T-helper 1 cell treated with Interleukin-12 subunit alpha and Interleukin-12 subunit beta and Interleukin-4 antibody, amounts not matched to agents 30 μg/mL and 1 μg/mL, for 36 hours (primary cell): ENCODE measurements at regions not wholly inside any gene's neighbourhood (a gene's known extent, or its start where the extent isn't known, plus 50 kb on each side); places are given as distances from the start of the nearest gene placed in this dataset.

ENCODE experiments used
- H3K27ac Mint-ChIP-seq: one replicate; pipeline ENCODE4 v1.8.0; 2021; ENCODE audit warnings: mild to moderate bottlenecking, mixed read lengths
- H3K27me3 Mint-ChIP-seq: one replicate; pipeline ENCODE4 v1.8.0; 2021; ENCODE audit warnings: low read depth, mixed read lengths
- H3K36me3 Mint-ChIP-seq: one replicate; pipeline ENCODE4 v1.8.0; 2021; ENCODE audit warnings: low read depth, mixed read lengths
- H3K4me1 Mint-ChIP-seq: one replicate; pipeline ENCODE4 v1.8.0; 2021; ENCODE audit warnings: low read depth, mixed read lengths
- H3K4me3 Mint-ChIP-seq: one replicate; pipeline ENCODE4 v1.8.0; 2021; ENCODE audit warnings: mild to moderate bottlenecking, moderate library complexity, mixed read lengths
- H3K9me3 Mint-ChIP-seq: one replicate; pipeline ENCODE4 v1.8.0; 2021; ENCODE audit warnings: mixed read lengths

GRCh38 chr2:71864085-71864484 lies 283.6 kb downstream of the CYP26B1 start:
- H3K4me1 Mint-ChIP-seq = no peaks in the 10 kb centered on the region
- H3K4me3 Mint-ChIP-seq = no peak overlapping the region
- no peaks in the 10 kb centered on the region for H3K36me3 Mint-ChIP-seq
- H3K27me3 Mint-ChIP-seq = no peaks in the 10 kb centered on the region
- no peaks in the 10 kb centered on the region for H3K9me3 Mint-ChIP-seq
- H3K27ac Mint-ChIP-seq = no peak overlapping the region

- no peak overlapping the region for H3K27ac Mint-ChIP-seq
- no peak overlapping the region for H3K4me3 Mint-ChIP-seq
- no peaks in the 10 kb centered on the region for H3K4me1 Mint-ChIP-seq
- H3K9me3 Mint-ChIP-seq = no peaks in the 10 kb centered on the region
- H3K27me3 Mint-ChIP-seq = no peaks in the 10 kb centered on the region
- no peaks in the 10 kb centered on the region for H3K36me3 Mint-ChIP-seq
These were observed 284.3 kb downstream of the CYP26B1 start for GRCh38 chr2:71863396-71863795.

GRCh38 chr2:71862921-71863320 lies 284.7 kb downstream of the CYP26B1 start:
- Mint-ChIP-seq H3K27me3 (no peaks in the 10 kb centered on the region), H3K36me3 (no peaks in the 10 kb centered on the region), H3K4me1 (no peaks in the 10 kb centered on the region), H3K27ac (no peak overlapping the region), H3K9me3 (no peaks in the 10 kb centered on the region), H3K4me3 (no peak overlapping the region)

GRCh38 chr2:71861186-71862160 lies 286.2 kb downstream of the CYP26B1 start:
- Mint-ChIP-seq H3K4me1 (no peaks in the 10 kb centered on the region), H3K9me3 (no peaks in the 10 kb centered on the region), H3K27ac (no peak overlapping the region), H3K36me3 (no peaks in the 10 kb centered on the region), H3K4me3 (no peak overlapping the region), H3K27me3 (no peaks in the 10 kb centered on the region)

- H3K36me3 Mint-ChIP-seq = no peaks in the 10 kb centered on the region
- H3K27ac Mint-ChIP-seq = no peak overlapping the region
- H3K27me3 Mint-ChIP-seq = no peaks in the 10 kb centered on the region
- H3K9me3 Mint-ChIP-seq = no peaks in the 10 kb centered on the region
- H3K4me1 Mint-ChIP-seq = no peaks in the 10 kb centered on the region
- no peak overlapping the region for H3K4me3 Mint-ChIP-seq
These were observed 287.2 kb downstream of the CYP26B1 start for GRCh38 chr2:71860381-71860926.

GRCh38 chr2:71859211-71859847 lies 288.3 kb downstream of the CYP26B1 start:
- H3K4me3 Mint-ChIP-seq = no peak overlapping the region
- no peaks in the 10 kb centered on the region for H3K36me3 Mint-ChIP-seq
- H3K4me1 Mint-ChIP-seq = no peaks in the 10 kb centered on the region
- no peaks in the 10 kb centered on the region for H3K9me3 Mint-ChIP-seq
- no peak overlapping the region for H3K27ac Mint-ChIP-seq
- H3K27me3 Mint-ChIP-seq = no peaks in the 10 kb centered on the region

GRCh38 chr2:71858071-71858470 lies 289.6 kb downstream of the CYP26B1 start:
- no peaks in the 10 kb centered on the region for H3K27me3 Mint-ChIP-seq
- no peak overlapping the region for H3K4me3 Mint-ChIP-seq
- H3K27ac Mint-ChIP-seq = no peak overlapping the region
- H3K9me3 Mint-ChIP-seq = no peaks in the 10 kb centered on the region
- no peaks in the 10 kb centered on the region for H3K36me3 Mint-ChIP-seq
- H3K4me1 Mint-ChIP-seq = no peaks in the 10 kb centered on the region

- Mint-ChIP-seq H3K27me3 (no peaks in the 10 kb centered on the region), H3K27ac (no peak overlapping the region), H3K36me3 (no peaks in the 10 kb centered on the region), H3K4me1 (no peaks in the 10 kb centered on the region), H3K9me3 (no peaks in the 10 kb centered on the region), H3K4me3 (no peak overlapping the region)
These were observed 290.0 kb downstream of the CYP26B1 start for GRCh38 chr2:71857636-71858035.

GRCh38 chr2:71856773-71857525 lies 290.7 kb downstream of the CYP26B1 start:
- Mint-ChIP-seq H3K4me3 (no peak overlapping the region), H3K9me3 (no peaks in the 10 kb centered on the region), H3K4me1 (no peaks in the 10 kb centered on the region), H3K36me3 (no peaks in the 10 kb centered on the region), H3K27ac (no peak overlapping the region), H3K27me3 (no peaks in the 10 kb centered on the region)

GRCh38 chr2:71853858-71854257 lies 293.8 kb downstream of the CYP26B1 start:
- H3K27ac Mint-ChIP-seq = no peak overlapping the region
- H3K27me3 Mint-ChIP-seq = no peaks in the 10 kb centered on the region
- no peaks in the 10 kb centered on the region for H3K4me1 Mint-ChIP-seq
- no peaks in the 10 kb centered on the region for H3K36me3 Mint-ChIP-seq
- no peak overlapping the region for H3K4me3 Mint-ChIP-seq
- no peaks in the 10 kb centered on the region for H3K9me3 Mint-ChIP-seq

- H3K9me3 Mint-ChIP-seq = no peaks in the 10 kb centered on the region
- no peaks in the 10 kb centered on the region for H3K27me3 Mint-ChIP-seq
- H3K4me3 Mint-ChIP-seq = no peak overlapping the region
- no peaks in the 10 kb centered on the region for H3K36me3 Mint-ChIP-seq
- H3K27ac Mint-ChIP-seq = no peak overlapping the region
- H3K4me1 Mint-ChIP-seq = no peaks in the 10 kb centered on the region
These were observed 295.4 kb downstream of the CYP26B1 start for GRCh38 chr2:71852141-71852711.

- H3K9me3 Mint-ChIP-seq = no peaks in the 10 kb centered on the region
- H3K4me1 Mint-ChIP-seq = no peaks in the 10 kb centered on the region
- no peaks in the 10 kb centered on the region for H3K36me3 Mint-ChIP-seq
- H3K27me3 Mint-ChIP-seq = no peaks in the 10 kb centered on the region
- no peak overlapping the region for H3K27ac Mint-ChIP-seq
- no peak overlapping the region for H3K4me3 Mint-ChIP-seq
These were observed 296.4 kb downstream of the CYP26B1 start for GRCh38 chr2:71851094-71851750.

GRCh38 chr2:71850306-71850801 lies 297.3 kb downstream of the CYP26B1 start:
- Mint-ChIP-seq H3K36me3 (no peaks in the 10 kb centered on the region), H3K4me1 (no peaks in the 10 kb centered on the region), H3K9me3 (no peaks in the 10 kb centered on the region), H3K4me3 (no peak overlapping the region), H3K27ac (no peak overlapping the region), H3K27me3 (no peaks in the 10 kb centered on the region)
